A673 (cell line): ENCODE measurements at regions not wholly inside any gene's neighbourhood (a gene's known extent, or its start where the extent isn't known, plus 50 kb on each side); places are given as distances from the start of the nearest gene placed in this dataset.

ENCODE experiments used
- BruUV-seq: library from RNA; stranded (reverse); fragments of 400-500 nt; replicated peaks from 2 replicates; lab custom pipeline; 2021; lab: Mats Ljungman, UMichigan
- CTCF ChIA-PET: fragments of 300-600 bp; sonication (Branson Sonifier 250); formaldehyde crosslinking; loops from one replicate; lab custom pipeline; 2022; ENCODE audit warnings: antibody characterized with exemption; lab: Charles Lee
- POLR2A ChIA-PET: fragments of 300-600 bp; sonication (Branson Sonifier 250); formaldehyde crosslinking; loops from one replicate; lab custom pipeline; 2022; ENCODE audit warnings: antibody characterized with exemption; ENCODE audit not compliant: low non-redundant PET; lab: Charles Lee
- DNase-seq: peaks from one replicate; pipeline ENCODE4 v3.0.0-alpha.2; 2015; ENCODE audit warnings: low spot score
- H3K27ac ChIP-seq: fragments of 200-600 bp; sonication (generic); 2 replicates; pipeline ENCODE4 v1.5.1; 2016; ENCODE audit warnings: mixed run types, low read depth, mild to moderate bottlenecking, mixed read lengths, antibody characterized with exemption, low read length; ENCODE audit not compliant: poor library complexity, severe bottlenecking
- H3K27me3 ChIP-seq: fragments of 200-600 bp; sonication (generic); replicated peaks from 2 replicates; pipeline ENCODE4 v1.6.1; 2017; ENCODE audit warnings: mixed run types, low read depth, mild to moderate bottlenecking, mixed read lengths, antibody characterized with exemption, low read length; ENCODE audit not compliant: insufficient read depth, poor library complexity
- H3K36me3 ChIP-seq: fragments of 200-600 bp; sonication (generic); 2 replicates; pipeline ENCODE4 v1.6.1; 2016; ENCODE audit warnings: mixed run types, mild to moderate bottlenecking, mixed read lengths, antibody characterized with exemption, low read length; ENCODE audit not compliant: insufficient read depth, poor library complexity, severe bottlenecking
- H3K4me1 ChIP-seq: fragments of 200-600 bp; sonication (generic); 2 replicates; pipeline ENCODE4 v1.6.1; 2017; ENCODE audit warnings: mixed run types, mild to moderate bottlenecking, mixed read lengths, antibody characterized with exemption, low read length; ENCODE audit not compliant: insufficient read depth, poor library complexity, severe bottlenecking
- H3K4me3 ChIP-seq: fragments of 200-600 bp; sonication (generic); 2 replicates; pipeline ENCODE4 v1.5.1; 2016; ENCODE audit warnings: low read depth, mixed run types, mild to moderate bottlenecking, mixed read lengths, low read length; ENCODE audit not compliant: poor library complexity, severe bottlenecking
- H3K9me3 ChIP-seq: fragments of 200-600 bp; sonication (generic); 2 replicates; pipeline ENCODE4 v1.6.1; 2016; ENCODE audit warnings: mixed run types, low read depth, mild to moderate bottlenecking, mixed read lengths, antibody characterized with exemption, low read length; ENCODE audit not compliant: poor library complexity, severe bottlenecking
- EZH2 ChIP-seq: fragments of 200-600 bp; sonication (generic); IDR thresholded peaks from 2 replicates; pipeline ENCODE4 v1.6.1; 2017; ENCODE audit warnings: borderline replicate concordance, low read depth, mild to moderate bottlenecking, mixed read lengths, antibody characterized with exemption, low read length; ENCODE audit not compliant: poor library complexity, severe bottlenecking
- intact Hi-C: fragments of 100-400 bp; cut with micrococcal nuclease; formaldehyde crosslinking; loops from one replicate; pipeline ENCODE4 v1.10.0; 2022; ENCODE audit not compliant: unreplicated experiment
- TF ChIP-seq, protein P1 (sequence below): fragments of 300-800, 200-600 bp; sonication (generic); conservative IDR thresholded peaks from 2 replicates; pipeline ENCODE4 v1.5.1; 2017; ENCODE audit warnings: low read depth, mild to moderate bottlenecking, antibody characterized with exemption, low read length, moderate library complexity, mixed read lengths

DNA sequence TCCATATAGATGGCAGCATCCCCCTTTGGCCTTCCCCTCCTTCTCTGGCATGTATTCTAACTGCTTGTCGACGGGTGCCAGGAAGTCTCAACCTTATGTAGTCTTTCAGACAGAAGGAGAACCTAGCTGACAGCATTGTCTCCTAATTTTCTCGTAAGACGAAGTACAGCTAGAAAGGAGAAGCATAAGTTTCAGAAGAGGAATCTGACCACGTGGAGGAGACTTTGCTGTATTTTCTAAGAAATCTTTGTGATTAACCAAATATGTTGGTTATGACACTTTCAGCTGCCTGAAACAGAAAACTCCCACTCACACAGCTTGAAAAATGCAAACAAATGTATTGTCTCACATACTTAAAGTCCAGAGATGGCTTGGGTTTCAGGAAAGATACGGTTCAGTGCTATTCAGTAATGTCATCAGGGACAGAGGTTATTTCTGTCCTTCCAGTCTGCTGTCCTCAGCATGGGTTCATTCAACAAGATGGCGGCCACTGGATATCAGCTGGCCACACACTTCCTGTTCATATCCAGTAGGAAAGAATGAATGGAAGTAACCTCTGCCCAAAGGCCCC is 109.5 kb upstream of the ZNF648 start:
- POLR2A ChIA-PET, result no interaction called here
- H3K27me3 ChIP-seq, result peaks cover 7% of the 10 kb centered on the region
- H3K36me3 ChIP-seq, result no peaks in the 10 kb centered on the region
- no peaks in the 10 kb centered on the region for H3K9me3 ChIP-seq
- no TSS peak for BruUV-seq
- DNase-seq, result no peak
- H3K4me1 ChIP-seq, result no peaks in the 10 kb centered on the region
- no peak for TF ChIP-seq EZH2
- TF ChIP-seq, protein P1, sequence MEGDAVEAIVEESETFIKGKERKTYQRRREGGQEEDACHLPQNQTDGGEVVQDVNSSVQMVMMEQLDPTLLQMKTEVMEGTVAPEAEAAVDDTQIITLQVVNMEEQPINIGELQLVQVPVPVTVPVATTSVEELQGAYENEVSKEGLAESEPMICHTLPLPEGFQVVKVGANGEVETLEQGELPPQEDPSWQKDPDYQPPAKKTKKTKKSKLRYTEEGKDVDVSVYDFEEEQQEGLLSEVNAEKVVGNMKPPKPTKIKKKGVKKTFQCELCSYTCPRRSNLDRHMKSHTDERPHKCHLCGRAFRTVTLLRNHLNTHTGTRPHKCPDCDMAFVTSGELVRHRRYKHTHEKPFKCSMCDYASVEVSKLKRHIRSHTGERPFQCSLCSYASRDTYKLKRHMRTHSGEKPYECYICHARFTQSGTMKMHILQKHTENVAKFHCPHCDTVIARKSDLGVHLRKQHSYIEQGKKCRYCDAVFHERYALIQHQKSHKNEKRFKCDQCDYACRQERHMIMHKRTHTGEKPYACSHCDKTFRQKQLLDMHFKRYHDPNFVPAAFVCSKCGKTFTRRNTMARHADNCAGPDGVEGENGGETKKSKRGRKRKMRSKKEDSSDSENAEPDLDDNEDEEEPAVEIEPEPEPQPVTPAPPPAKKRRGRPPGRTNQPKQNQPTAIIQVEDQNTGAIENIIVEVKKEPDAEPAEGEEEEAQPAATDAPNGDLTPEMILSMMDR, result no peak
- no peak overlapping the region for H3K27ac ChIP-seq
- H3K4me3 ChIP-seq, result no peak overlapping the region
- intact Hi-C loops, result no loop called here
- CTCF ChIA-PET, result interaction anchor here (0.6 kb wide), 1 partner anchor 150 kb away, joined by 4 read pairs; no protein-coding TSS in a partner anchor

- H3K4me3 ChIP-seq, result no peak overlapping the region
- intact Hi-C loops, result no loop called here
Observed at GRCh38 chr1:182169203-182169602, 107.7 kb upstream of the ZNF648 start.

GRCh38 chr1:182166750-182167149 is 105.2 kb upstream of the ZNF648 start:
- Histone ChIP-seq H3K4me1 (no peaks in the 10 kb centered on the region), H3K4me3 (no peak overlapping the region), H3K9me3 (no peaks in the 10 kb centered on the region), H3K36me3 (no peaks in the 10 kb centered on the region), H3K27ac (no peak overlapping the region), H3K27me3 (peaks cover 7% of the 10 kb centered on the region)
- intact Hi-C loops, result no loop called here
- ChIA-PET POLR2A (no interaction called here), CTCF (no interaction called here)
- no peak for DNase-seq
- TF ChIP-seq, protein P1, result no peak
- BruUV-seq, result no TSS peak

More at GRCh38 chr1:182169203-182169602, 107.7 kb upstream of the ZNF648 start:
- ChIA-PET CTCF (no interaction called here), POLR2A (no interaction called here)
- Histone ChIP-seq H3K9me3 (no peaks in the 10 kb centered on the region), H3K27me3 (peaks cover 7% of the 10 kb centered on the region), H3K36me3 (no peaks in the 10 kb centered on the region), H3K27ac (no peak overlapping the region), H3K4me1 (no peaks in the 10 kb centered on the region)
- DNase-seq, result no peak
- TF ChIP-seq EZH2, result no peak
- TF ChIP-seq, protein P1, result no peak
- no TSS peak for BruUV-seq
